ENCODE measurements at regions not wholly inside any gene's neighbourhood (a gene's known extent, or its start where the extent isn't known, plus 50 kb on each side); places are given as distances from the start of the nearest gene placed in this dataset.
A peak's percentile ranks its signal among the peaks of the same experiment; 100 is the strongest.

- no peak for DNase-seq
- H3K4me3 ChIP-seq (ENCODE audit: low read depth, low read length): no peak overlapping the region
- in situ Hi-C loops (cut with HindIII; ENCODE audit: low pct_ligation_motif_present, low sequenced_read_pairs): no loop called here
- H3K27ac ChIP-seq: no peak overlapping the region
- H3K27me3 ChIP-seq (replicated peaks): no peaks in the 10 kb centered on the region
- no peaks in the 10 kb centered on the region for H3K36me3 ChIP-seq (replicated peaks)
- no peak for TF ChIP-seq CTCF (IDR thresholded peaks at IDR 0.05; ENCODE audit: low read depth, low read length, missing control alignments)
Observed at GRCh38 chr16:54467398-54467797, 180.8 kb upstream of the IRX3 start.

- H3K4me3 ChIP-seq (ENCODE audit: low read depth, low read length): no peak overlapping the region
- DNase-seq: no peak
- H3K27ac ChIP-seq: no peak overlapping the region
- H3K36me3 ChIP-seq (replicated peaks): no peaks in the 10 kb centered on the region
- in situ Hi-C loops (cut with HindIII; ENCODE audit: low pct_ligation_motif_present, low sequenced_read_pairs): no loop called here
- no peak for TF ChIP-seq CTCF (IDR thresholded peaks at IDR 0.05; ENCODE audit: low read depth, low read length, missing control alignments)
- H3K27me3 ChIP-seq (replicated peaks): no peaks in the 10 kb centered on the region
Observed at GRCh38 chr16:54466233-54466632, 179.6 kb upstream of the IRX3 start.

GRCh38 chr16:54465063-54465462 lies 178.5 kb upstream of the IRX3 start:
- TF ChIP-seq CTCF (IDR thresholded peaks at IDR 0.05; ENCODE audit: low read depth, low read length, missing control alignments): no peak
- H3K4me3 ChIP-seq (ENCODE audit: low read depth, low read length): no peak overlapping the region
- no peak for DNase-seq
- in situ Hi-C loops (cut with HindIII; ENCODE audit: low pct_ligation_motif_present, low sequenced_read_pairs): no loop called here
- no peaks in the 10 kb centered on the region for H3K36me3 ChIP-seq (replicated peaks)
- no peak overlapping the region for H3K27ac ChIP-seq
- H3K27me3 ChIP-seq (replicated peaks): no peaks in the 10 kb centered on the region

- Histone ChIP-seq H3K27ac (no peak overlapping the region), H3K27me3 (replicated peaks) (no peaks in the 10 kb centered on the region), H3K4me3 (ENCODE audit: low read depth, low read length) (no peak overlapping the region), H3K36me3 (replicated peaks) (no peaks in the 10 kb centered on the region)
- in situ Hi-C loops (cut with HindIII; ENCODE audit: low pct_ligation_motif_present, low sequenced_read_pairs): no loop called here
- TF ChIP-seq CTCF (IDR thresholded peaks at IDR 0.05; ENCODE audit: low read depth, low read length, missing control alignments): no peak
- DNase-seq: no peak
Observed at GRCh38 chr16:54462771-54463170, 176.2 kb upstream of the IRX3 start.

- no peak for TF ChIP-seq CTCF (IDR thresholded peaks at IDR 0.05; ENCODE audit: low read depth, low read length, missing control alignments)
- Histone ChIP-seq H3K27ac (no peak overlapping the region), H3K4me3 (ENCODE audit: low read depth, low read length) (no peak overlapping the region), H3K27me3 (replicated peaks) (no peaks in the 10 kb centered on the region), H3K36me3 (replicated peaks) (no peaks in the 10 kb centered on the region)
- peak; percentile 27 for DNase-seq
- in situ Hi-C loops (cut with HindIII; ENCODE audit: low pct_ligation_motif_present, low sequenced_read_pairs): no loop called here
Observed at GRCh38 chr16:54462151-54462651, 175.6 kb upstream of the IRX3 start.

- Histone ChIP-seq H3K36me3 (replicated peaks) (no peaks in the 10 kb centered on the region), H3K27me3 (replicated peaks) (no peaks in the 10 kb centered on the region), H3K4me3 (ENCODE audit: low read depth, low read length) (no peak overlapping the region), H3K27ac (no peak overlapping the region)
- no peak for DNase-seq
- no peak for TF ChIP-seq CTCF (IDR thresholded peaks at IDR 0.05; ENCODE audit: low read depth, low read length, missing control alignments)
- in situ Hi-C loops (cut with HindIII; ENCODE audit: low pct_ligation_motif_present, low sequenced_read_pairs): no loop called here
Observed at GRCh38 chr16:54460263-54460860, 173.8 kb upstream of the IRX3 start.
